Neutrophil (primary cell): ENCODE measurements at regions not wholly inside any gene's neighbourhood (a gene's known extent, or its start where the extent isn't known, plus 50 kb on each side); places are given as distances from the start of the nearest gene placed in this dataset.

ENCODE experiments used
- H3K27ac ChIP-seq: fragments of 200-600 bp; sonication (generic); 2 replicates; pipeline ENCODE4 v1.5.1; 2016; ENCODE audit warnings: mild to moderate bottlenecking, moderate library complexity
- H3K27me3 ChIP-seq: fragments of 200-600 bp; sonication (generic); 2 replicates; pipeline ENCODE4 v1.6.0; 2016; ENCODE audit warnings: mild to moderate bottlenecking
- H3K36me3 ChIP-seq: fragments of 200-600 bp; sonication (generic); 2 replicates; pipeline ENCODE4 v1.5.1; 2017
- H3K4me1 ChIP-seq, 2 experiments: fragments of 200-600 bp in 1 of 2; sonication (generic) in 1 of 2; 1 replicate in 1 of 2; 2 replicates in 1 of 2; pipeline versions ENCODE4 v1.5.1 to v1.6.1; 2013 to 2016; ENCODE audit warnings: low read depth in 1 of 2, low read length in 1 of 2, mild to moderate bottlenecking in 1 of 2, moderate library complexity in 1 of 2; ENCODE audit not compliant: control insufficient read depth in 1 of 2, insufficient read depth in 1 of 2
- H3K4me3 ChIP-seq, 2 experiments: fragments of 200-600 bp in 1 of 2; sonication (generic) in 1 of 2; 1 replicate in 1 of 2; 2 replicates in 1 of 2; pipeline ENCODE4 v1.5.1; 2013 to 2016; ENCODE audit warnings: low read depth in 1 of 2, low read length in 1 of 2, mild to moderate bottlenecking in 1 of 2, moderate library complexity in 1 of 2
- H3K9me3 ChIP-seq: fragments of 200-600 bp; sonication (generic); 2 replicates; pipeline ENCODE4 v1.5.1; 2016
- CTCF ChIP-seq: fragments of 200-600 bp; sonication (generic); IDR thresholded peaks from 2 replicates; pipeline ENCODE4 v1.5.1; 2016; ENCODE audit warnings: antibody characterized with exemption

- Histone ChIP-seq H3K36me3 (no peaks in the 10 kb centered on the region), H3K27me3 (no peaks in the 10 kb centered on the region), H3K4me1 (no peaks in the 10 kb centered on the region), H3K9me3 (no peaks in the 10 kb centered on the region), H3K27ac (no peak overlapping the region), H3K4me3 (no peak overlapping the region)
- no peak for TF ChIP-seq CTCF
Observed at GRCh38 chr4:26133840-26134239, 187.0 kb upstream of the RBPJ start.

- H3K9me3 ChIP-seq: no peaks in the 10 kb centered on the region
- H3K27me3 ChIP-seq: no peaks in the 10 kb centered on the region
- H3K4me3 ChIP-seq: no peak overlapping the region
- H3K4me1 ChIP-seq: no peaks in the 10 kb centered on the region
- no peaks in the 10 kb centered on the region for H3K36me3 ChIP-seq
- no peak overlapping the region for H3K27ac ChIP-seq
- no peak for TF ChIP-seq CTCF
Observed at GRCh38 chr4:26135331-26135730, 185.5 kb upstream of the RBPJ start.

GRCh38 chr4:26136615-26137014 lies 184.2 kb upstream of the RBPJ start:
- H3K27ac ChIP-seq: no peak overlapping the region
- no peak overlapping the region for H3K4me3 ChIP-seq
- no peaks in the 10 kb centered on the region for H3K27me3 ChIP-seq
- H3K36me3 ChIP-seq: no peaks in the 10 kb centered on the region
- H3K4me1 ChIP-seq: no peaks in the 10 kb centered on the region
- TF ChIP-seq CTCF: no peak
- H3K9me3 ChIP-seq: no peaks in the 10 kb centered on the region

GRCh38 chr4:26137288-26137687 lies 183.5 kb upstream of the RBPJ start:
- Histone ChIP-seq H3K27me3 (no peaks in the 10 kb centered on the region), H3K27ac (no peak overlapping the region), H3K36me3 (no peaks in the 10 kb centered on the region), H3K4me3 (no peak overlapping the region), H3K9me3 (no peaks in the 10 kb centered on the region), H3K4me1 (no peaks in the 10 kb centered on the region)
- no peak for TF ChIP-seq CTCF

GRCh38 chr4:26139310-26139924 lies 181.4 kb upstream of the RBPJ start:
- Histone ChIP-seq H3K36me3 (no peaks in the 10 kb centered on the region), H3K4me3 (no peak overlapping the region), H3K27ac (no peak overlapping the region), H3K9me3 (no peaks in the 10 kb centered on the region), H3K27me3 (no peaks in the 10 kb centered on the region), H3K4me1 (no peaks in the 10 kb centered on the region)
- no peak for TF ChIP-seq CTCF
